ENCODE measurements at regions not wholly inside any gene's neighbourhood (a gene's known extent, or its start where the extent isn't known, plus 50 kb on each side); places are given as distances from the start of the nearest gene placed in this dataset.

DNA sequence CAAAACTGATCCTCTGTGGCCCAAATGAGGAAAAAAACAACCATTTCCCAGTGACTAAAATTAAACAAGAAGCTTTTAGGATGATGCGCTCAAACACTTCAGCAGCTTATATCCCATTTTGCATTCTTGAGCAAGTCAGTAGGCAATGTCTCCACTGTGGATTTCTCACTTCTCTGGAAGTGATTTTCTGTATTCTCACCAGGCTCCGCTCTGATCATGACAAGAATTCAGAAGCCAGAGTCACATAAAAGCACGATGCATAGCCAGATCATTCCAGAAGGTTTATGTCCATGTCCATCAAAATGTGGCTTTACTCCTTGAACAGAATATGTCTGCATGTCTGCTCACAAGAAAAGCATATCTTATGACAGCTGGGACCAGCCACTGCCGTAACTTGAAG, 481.4 kb downstream of the ADRA2A start:
- Histone ChIP-seq H4K20me1 (ENCODE audit: control insufficient read depth, insufficient read depth, low read length, poor library complexity, severe bottlenecking) (no peaks in the 10 kb centered on the region), H3K4me2 (replicated peaks; ENCODE audit: low read depth, low read length, poor library complexity, severe bottlenecking) (no peak overlapping the region), H3K27ac (ENCODE audit: low read length in 2 of 2) (no peak overlapping the region), H3K36me3 (replicated peaks in 1 of 2; ENCODE audit: control extremely low read depth in 1 of 2, control insufficient read depth in 1 of 2, extremely low read depth in 1 of 2, insufficient read depth in 2 of 2, low read length in 1 of 2) (no peaks in the 10 kb centered on the region), H3K9ac (ENCODE audit: low read length) (no peak overlapping the region), H2AFZ (ENCODE audit: insufficient read depth, low read depth, low read length, poor library complexity, severe bottlenecking) (no peak overlapping the region), H3K4me1 (ENCODE audit: control insufficient read depth in 2 of 2, insufficient read depth in 2 of 2, low read length in 2 of 2) (no peaks in the 10 kb centered on the region), H3K27me3 (replicated peaks in 1 of 4; ENCODE audit: control extremely low read depth in 1 of 4, control insufficient read depth in 3 of 4, insufficient read depth in 4 of 4, low read length in 3 of 4) (peaks cover 0 to 2% (median under 1%) of the 10 kb centered on the region in 4 experiments), H3K79me2 (ENCODE audit: control insufficient read depth, insufficient read depth, low read length) (no peaks in the 10 kb centered on the region), H3K4me3 (ENCODE audit: control extremely low read depth in 1 of 5, extremely low read depth in 1 of 5, insufficient read depth in 1 of 5, low read depth in 2 of 5, low read length in 4 of 5) (no peak overlapping the region), H3K9me3 (ENCODE audit: control extremely low read depth in 1 of 3, control insufficient read depth in 2 of 3, insufficient read depth in 1 of 3, low read length in 2 of 3) (peaks cover 0 to 1% (median 0%) of the 10 kb centered on the region in 3 donors)
- WGBS (ENCODE audit: insufficient coverage): 94% methylated on average over 3 of the region's 4 CpGs
- Mint-ChIP-seq H3K9me3 (ENCODE audit: insufficient read depth) (no peaks in the 10 kb centered on the region), H3K4me1 (no peaks in the 10 kb centered on the region), H3K27me3 (no peaks in the 10 kb centered on the region), H3K4me3 (no peak overlapping the region), H3K27ac (no peak overlapping the region)
- TF ChIP-seq EZH2 (IDR thresholded peaks at IDR 0.05; ENCODE audit: borderline replicate concordance, insufficient read depth, low read depth, low read length, poor library complexity, severe bottlenecking) (no peak), CTCF (IDR thresholded peaks at IDR 0.05) (no peak)
- ATAC-seq (ENCODE audit: low read depth) (no peak), DNase-seq (no peak)
- intact Hi-C loops (cut with micrococcal nuclease): no loop called here
- ChIA-PET CTCF (no interaction called here), POLR2A (no interaction called here)

- Histone ChIP-seq H3K27me3 (replicated peaks in 1 of 4; ENCODE audit: control extremely low read depth in 1 of 4, control insufficient read depth in 3 of 4, insufficient read depth in 4 of 4, low read length in 3 of 4) (peaks cover 0 to 4% (median under 1%) of the 10 kb centered on the region in 4 experiments), H3K4me2 (replicated peaks; ENCODE audit: low read depth, low read length, poor library complexity, severe bottlenecking) (no peak overlapping the region), H3K27ac (ENCODE audit: low read length in 2 of 2) (no peak overlapping the region), H2AFZ (ENCODE audit: insufficient read depth, low read depth, low read length, poor library complexity, severe bottlenecking) (no peak overlapping the region), H3K9me3 (ENCODE audit: control extremely low read depth in 1 of 3, control insufficient read depth in 2 of 3, insufficient read depth in 1 of 3, low read length in 2 of 3) (peaks cover 0 to 1% (median 0%) of the 10 kb centered on the region in 3 donors), H3K9ac (ENCODE audit: low read length) (no peak overlapping the region), H3K4me3 (ENCODE audit: control extremely low read depth in 1 of 5, extremely low read depth in 1 of 5, insufficient read depth in 1 of 5, low read depth in 2 of 5, low read length in 4 of 5) (no peak overlapping the region), H3K36me3 (replicated peaks in 1 of 2; ENCODE audit: control extremely low read depth in 1 of 2, control insufficient read depth in 1 of 2, extremely low read depth in 1 of 2, insufficient read depth in 2 of 2, low read length in 1 of 2) (no peaks in the 10 kb centered on the region), H4K20me1 (ENCODE audit: control insufficient read depth, insufficient read depth, low read length, poor library complexity, severe bottlenecking) (no peaks in the 10 kb centered on the region), H3K4me1 (ENCODE audit: control insufficient read depth in 2 of 2, insufficient read depth in 2 of 2, low read length in 2 of 2) (no peaks in the 10 kb centered on the region), H3K79me2 (ENCODE audit: control insufficient read depth, insufficient read depth, low read length) (no peaks in the 10 kb centered on the region)
- intact Hi-C loops (cut with micrococcal nuclease): no loop called here
- ChIA-PET CTCF (no interaction called here), POLR2A (no interaction called here)
- Mint-ChIP-seq H3K4me1 (no peaks in the 10 kb centered on the region), H3K27ac (no peak overlapping the region), H3K4me3 (no peak overlapping the region), H3K9me3 (ENCODE audit: insufficient read depth) (no peaks in the 10 kb centered on the region), H3K27me3 (no peaks in the 10 kb centered on the region)
- TF ChIP-seq CTCF (IDR thresholded peaks at IDR 0.05) (no peak), EZH2 (IDR thresholded peaks at IDR 0.05; ENCODE audit: borderline replicate concordance, insufficient read depth, low read depth, low read length, poor library complexity, severe bottlenecking) (no peak)
- DNase-seq (no peak), ATAC-seq (ENCODE audit: low read depth) (no peak)
- WGBS (ENCODE audit: insufficient coverage): 90% methylated on average over 2 of the region's 4 CpGs
These were observed 483.2 kb downstream of the ADRA2A start for GRCh38 chr10:111560027-111560426.
